ENCODE measurements at regions not wholly inside any gene's neighbourhood (a gene's known extent, or its start where the extent isn't known, plus 50 kb on each side); places are given as distances from the start of the nearest gene placed in this dataset.
"Not testable (repeated sequence)": the region's sequence is repeated elsewhere in the genome, so short reads cannot be mapped to it uniquely, and the experiment has no call there.

- Histone ChIP-seq H3K4me3 (no peak overlapping the region), H3K9me3 (replicated peaks in 1 of 3) (peaks cover 0 to 8% (median 4%) of the 10 kb centered on the region in 3 donors), H3K36me3 (replicated peaks in 1 of 2) (no peaks in the 10 kb centered on the region), H3K4me1 (replicated peaks in 1 of 2) (no peaks in the 10 kb centered on the region), H3K27ac (no peak overlapping the region), H3K27me3 (no peaks in the 10 kb centered on the region)
- WGBS, 4 donors, result 68 to 79% (median 72%) methylated on average over 2 of the region's 2 CpGs
- no peak for TF ChIP-seq POLR2A (IDR thresholded peaks at IDR 0.05)
- no peak for TF ChIP-seq CTCF (IDR thresholded peaks at IDR 0.05)
- DNase-seq, result no peak
- intact Hi-C loops (cut with DNase I), result no loop called here
Observed at GRCh38 chr12:25708661-25709060, 155.6 kb upstream of the LMNTD1 start.

GRCh38 chr12:25710128-25710527 lies 157.0 kb upstream of the LMNTD1 start:
- WGBS, 4 donors, result 70 to 80% (median 73%) methylated on average over 2 of the region's 2 CpGs
- no peaks in the 10 kb centered on the region for H3K27me3 ChIP-seq
- no peaks in the 10 kb centered on the region for H3K4me1 ChIP-seq (replicated peaks in 1 of 2)
- H3K9me3 ChIP-seq (replicated peaks in 1 of 3), result peaks cover 0 to 8% (median 4%) of the 10 kb centered on the region in 3 donors
- no peak overlapping the region for H3K27ac ChIP-seq
- DNase-seq, result no peak
- no peak overlapping the region for H3K4me3 ChIP-seq
- TF ChIP-seq POLR2A (IDR thresholded peaks at IDR 0.05) (no peak), CTCF (IDR thresholded peaks at IDR 0.05) (no peak)
- intact Hi-C loops (cut with DNase I), result no loop called here
- no peaks in the 10 kb centered on the region for H3K36me3 ChIP-seq (replicated peaks in 1 of 2)

- H3K36me3 ChIP-seq (replicated peaks in 1 of 2); H3K4me3 ChIP-seq; DNase-seq; H3K9me3 ChIP-seq (replicated peaks in 1 of 3); H3K27me3 ChIP-seq; H3K27ac ChIP-seq; intact Hi-C loops (cut with DNase I); H3K4me1 ChIP-seq (replicated peaks in 1 of 2): not testable (repeated sequence)
- WGBS, 4 donors, result 92 to 99% (median 97%) methylated on average over 3 of the region's 3 CpGs
Observed at GRCh38 chr12:25710938-25711605, 158.0 kb upstream of the LMNTD1 start.

GRCh38 chr12:25712169-25712568 lies 159.1 kb upstream of the LMNTD1 start:
- H3K27ac ChIP-seq, result no peak overlapping the region
- intact Hi-C loops (cut with DNase I), result no loop called here
- H3K9me3 ChIP-seq (replicated peaks in 1 of 3), result peaks cover 0 to 4% (median under 1%) of the 10 kb centered on the region in 3 donors
- no peaks in the 10 kb centered on the region for H3K36me3 ChIP-seq (replicated peaks in 1 of 2)
- 75 to 90% (median 88%) methylated on average over 8 of the region's 8 CpGs for WGBS, 4 donors
- TF ChIP-seq CTCF (IDR thresholded peaks at IDR 0.05), result no peak
- TF ChIP-seq POLR2A (IDR thresholded peaks at IDR 0.05), result no peak
- no peak for DNase-seq
- H3K4me3 ChIP-seq, result no peak overlapping the region
- H3K27me3 ChIP-seq, result no peaks in the 10 kb centered on the region
- H3K4me1 ChIP-seq (replicated peaks in 1 of 2), result no peaks in the 10 kb centered on the region

GRCh38 chr12:25713264-25713663 lies 160.2 kb upstream of the LMNTD1 start:
- TF ChIP-seq CTCF (IDR thresholded peaks at IDR 0.05) (no peak), POLR2A (IDR thresholded peaks at IDR 0.05) (no peak)
- Histone ChIP-seq H3K4me1 (replicated peaks in 1 of 2) (no peaks in the 10 kb centered on the region), H3K36me3 (replicated peaks in 1 of 2) (no peaks in the 10 kb centered on the region), H3K4me3 (no peak overlapping the region), H3K27me3 (no peaks in the 10 kb centered on the region), H3K9me3 (replicated peaks in 1 of 3) (peaks cover 0 to 4% (median 0%) of the 10 kb centered on the region in 3 donors), H3K27ac (no peak overlapping the region)
- intact Hi-C loops (cut with DNase I), result no loop called here
- no peak for DNase-seq
- WGBS, 4 donors, result 92 to 96% (median 94%) methylated on average over 4 of the region's 4 CpGs

Measured in adrenal gland (tissue), 9 donors.